ENCODE measurements at regions not wholly inside any gene's neighbourhood (a gene's known extent, or its start where the extent isn't known, plus 50 kb on each side); places are given as distances from the start of the nearest gene placed in this dataset.

DNA sequence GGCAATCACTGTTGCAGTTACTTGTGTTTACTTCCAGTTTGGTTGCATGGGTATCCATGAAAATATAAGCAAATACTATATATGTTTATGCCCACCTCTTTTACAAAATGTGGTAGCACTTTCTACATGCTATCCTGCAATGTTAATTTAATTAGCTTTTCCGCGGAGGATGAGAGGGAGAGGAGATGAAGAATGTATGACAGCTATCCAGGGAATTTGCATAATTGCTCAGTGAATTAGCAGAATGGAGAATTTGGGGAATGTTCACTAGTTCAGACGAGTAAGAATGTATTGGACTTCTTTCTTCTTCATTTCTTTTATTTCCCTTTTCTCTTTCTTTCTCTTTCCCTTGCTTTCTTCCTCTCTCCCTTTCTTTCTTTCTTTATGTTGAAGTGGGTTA lies 140.7 kb upstream of the SLC28A3 start:
- TF ChIP-seq ESRRA (IDR thresholded peaks at IDR 0.05; ENCODE audit: borderline replicate concordance, low read length) (no peak), POLR2A (IDR thresholded peaks at IDR 0.05; ENCODE audit: low read length) (no peak), RFX5 (IDR thresholded peaks at IDR 0.05) (no peak), CHD2 (IDR thresholded peaks at IDR 0.05; ENCODE audit: low read length, partially characterized antibody) (no peak)
- TF ChIP-seq, protein P1, sequence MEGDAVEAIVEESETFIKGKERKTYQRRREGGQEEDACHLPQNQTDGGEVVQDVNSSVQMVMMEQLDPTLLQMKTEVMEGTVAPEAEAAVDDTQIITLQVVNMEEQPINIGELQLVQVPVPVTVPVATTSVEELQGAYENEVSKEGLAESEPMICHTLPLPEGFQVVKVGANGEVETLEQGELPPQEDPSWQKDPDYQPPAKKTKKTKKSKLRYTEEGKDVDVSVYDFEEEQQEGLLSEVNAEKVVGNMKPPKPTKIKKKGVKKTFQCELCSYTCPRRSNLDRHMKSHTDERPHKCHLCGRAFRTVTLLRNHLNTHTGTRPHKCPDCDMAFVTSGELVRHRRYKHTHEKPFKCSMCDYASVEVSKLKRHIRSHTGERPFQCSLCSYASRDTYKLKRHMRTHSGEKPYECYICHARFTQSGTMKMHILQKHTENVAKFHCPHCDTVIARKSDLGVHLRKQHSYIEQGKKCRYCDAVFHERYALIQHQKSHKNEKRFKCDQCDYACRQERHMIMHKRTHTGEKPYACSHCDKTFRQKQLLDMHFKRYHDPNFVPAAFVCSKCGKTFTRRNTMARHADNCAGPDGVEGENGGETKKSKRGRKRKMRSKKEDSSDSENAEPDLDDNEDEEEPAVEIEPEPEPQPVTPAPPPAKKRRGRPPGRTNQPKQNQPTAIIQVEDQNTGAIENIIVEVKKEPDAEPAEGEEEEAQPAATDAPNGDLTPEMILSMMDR (IDR thresholded peaks at IDR 0.05) = no peak

Measured in A549 (cell line).